NCI-H69 (cell line): ENCODE measurements at regions not wholly inside any gene's neighbourhood (a gene's known extent, or its start where the extent isn't known, plus 50 kb on each side); places are given as distances from the start of the nearest gene placed in this dataset.

ENCODE experiments used
- DNase-seq: peaks from one replicate; lab custom pipeline; 2025; lab: John Stamatoyannopoulos, UW

DNA sequence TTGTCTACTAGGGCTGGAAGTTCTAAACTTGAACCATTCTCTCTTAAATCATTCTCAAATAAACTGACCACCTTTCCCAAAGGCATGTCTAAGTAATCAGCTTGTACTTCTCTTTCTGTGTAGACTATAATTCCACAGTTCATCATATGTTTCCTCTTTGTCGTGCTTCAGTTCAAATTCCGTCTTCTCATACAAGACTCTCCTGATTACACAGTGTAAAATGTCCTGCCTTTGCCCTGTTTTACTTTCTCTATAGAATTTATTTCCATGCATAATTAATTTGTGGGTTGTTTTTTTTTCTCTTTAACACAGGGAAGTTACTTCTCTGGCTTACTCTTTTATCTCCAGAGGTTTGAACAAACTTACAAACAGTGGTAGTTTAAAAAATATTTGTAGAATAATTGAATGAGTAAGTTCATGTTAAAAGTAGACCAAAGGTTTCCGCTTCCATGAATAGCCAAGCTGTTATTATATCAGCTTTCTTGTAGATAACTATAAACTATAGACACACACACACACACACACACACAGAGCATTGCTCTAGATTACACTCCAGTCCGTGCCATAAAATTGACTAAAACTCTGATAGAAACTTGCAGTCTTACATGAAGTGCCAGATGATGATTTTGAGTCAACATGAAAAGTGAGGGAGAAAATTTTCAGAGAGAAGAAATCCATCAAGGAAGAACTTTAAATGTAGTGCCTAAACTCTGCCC is 119.0 kb downstream of the SUCNR1 start:
- DNase-seq = no peak

- DNase-seq = no peak
Measured at GRCh38 chr3:151995091-151995490, 121.6 kb downstream of the SUCNR1 start.

DNA sequence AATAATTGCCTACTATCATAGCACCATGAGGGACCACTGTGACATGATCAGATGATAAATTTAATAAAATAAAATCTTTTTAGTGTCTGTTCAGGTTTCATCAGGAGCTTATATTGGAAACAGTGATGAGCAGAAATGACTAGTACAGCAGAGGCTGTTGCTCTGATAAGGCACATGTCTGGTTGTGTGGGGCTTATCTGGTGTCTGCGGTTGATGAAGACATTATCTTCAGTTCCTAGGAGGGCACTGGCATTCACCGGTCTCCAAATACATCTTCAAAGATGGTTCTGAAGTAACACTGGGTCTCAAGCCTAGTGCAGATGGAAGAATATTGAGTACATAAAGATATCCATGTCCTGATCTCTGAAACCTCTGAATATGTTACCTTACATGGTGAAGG is 125.3 kb downstream of the SUCNR1 start:
- DNase-seq = no peak

DNA sequence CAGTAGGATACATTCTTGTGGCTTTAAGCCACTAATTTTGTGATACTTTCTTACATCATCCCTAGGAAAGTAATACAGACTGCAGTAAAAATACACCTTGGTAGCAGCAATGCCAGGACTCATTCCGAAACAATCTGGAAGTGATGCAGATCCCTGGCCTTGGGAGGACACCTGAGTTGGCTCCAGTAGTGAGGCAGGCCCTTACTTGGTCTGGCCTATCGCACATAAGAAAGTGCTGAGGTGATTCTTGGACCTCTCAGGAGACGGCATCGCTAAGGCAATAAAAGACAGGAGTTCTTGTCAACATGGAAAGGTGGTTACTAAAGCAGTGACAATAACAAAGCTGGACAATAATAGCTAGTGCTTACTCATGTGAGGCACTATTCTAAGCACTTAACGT is 126.5 kb downstream of the SUCNR1 start:
- DNase-seq = no peak

GRCh38 chr3:152011812-152012735 is 138.6 kb downstream of the SUCNR1 start:
- DNase-seq = no peak

DNA sequence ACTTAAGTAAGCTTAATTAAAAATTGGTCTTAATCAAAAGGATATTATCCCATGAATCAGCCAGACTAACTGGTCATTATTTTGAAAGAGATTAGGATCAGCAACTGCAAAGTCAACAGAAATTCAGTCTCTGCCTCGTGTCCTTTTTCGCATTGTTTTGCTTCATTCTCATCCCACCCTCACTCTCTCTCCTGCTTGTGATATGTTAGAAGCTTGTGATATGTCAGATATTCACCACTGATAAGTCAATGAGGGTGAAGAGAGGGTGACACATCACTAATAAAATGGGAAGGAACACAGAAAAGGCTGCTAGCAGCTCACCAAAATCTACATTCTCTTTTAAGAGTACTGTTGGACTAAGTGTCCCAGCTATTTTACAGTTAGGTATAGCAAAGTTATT is 146.1 kb downstream of the SUCNR1 start:
- peak; percentile 80 for DNase-seq

- DNase-seq = peak; percentile 2
Measured at GRCh38 chr3:152021951-152022461, 148.6 kb downstream of the SUCNR1 start.

DNA sequence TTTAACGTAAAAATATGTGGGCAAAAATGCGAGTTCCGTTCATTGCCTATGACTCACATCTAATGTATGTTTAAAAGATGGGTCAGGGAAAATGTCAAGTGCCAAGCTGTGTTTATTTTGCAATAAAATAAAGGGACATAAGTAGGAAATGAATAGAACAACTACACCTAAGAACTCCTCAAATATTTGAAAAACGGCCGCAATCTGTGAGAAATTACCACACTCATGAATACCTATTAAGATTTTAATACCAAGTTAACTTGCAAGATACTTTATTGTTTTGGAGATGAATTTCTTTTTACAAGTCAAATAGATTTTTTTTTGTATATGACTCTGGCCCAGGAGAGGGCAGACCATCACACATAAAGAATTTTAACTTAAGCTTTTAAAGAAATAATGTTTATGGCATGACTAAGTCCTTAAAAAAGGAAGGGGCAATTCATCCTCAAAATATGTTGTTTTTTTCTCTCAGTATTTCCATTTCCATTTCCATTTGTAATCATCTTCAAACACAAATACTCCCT is 152.7 kb downstream of the SUCNR1 start:
- peak; percentile 79 for DNase-seq

DNA sequence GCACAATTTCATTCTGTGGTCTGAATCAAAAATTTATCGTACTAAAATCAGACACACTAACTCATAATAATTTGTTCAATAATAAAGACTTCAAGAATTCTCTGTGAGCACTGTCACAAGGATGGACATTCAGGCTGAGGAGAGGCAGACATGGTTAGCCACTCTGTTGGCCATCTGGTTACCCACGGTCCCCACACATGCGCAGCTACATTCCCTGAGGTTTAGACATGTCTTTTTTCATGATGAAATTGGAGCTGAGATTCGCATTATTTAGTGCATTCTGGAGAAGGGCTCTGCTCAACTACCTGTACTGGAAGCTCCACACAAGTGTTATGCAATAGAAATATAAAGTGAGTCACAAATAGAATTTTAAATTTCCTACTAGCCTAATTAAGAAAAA is 156.9 kb downstream of the SUCNR1 start:
- DNase-seq = peak; percentile 1

DNA sequence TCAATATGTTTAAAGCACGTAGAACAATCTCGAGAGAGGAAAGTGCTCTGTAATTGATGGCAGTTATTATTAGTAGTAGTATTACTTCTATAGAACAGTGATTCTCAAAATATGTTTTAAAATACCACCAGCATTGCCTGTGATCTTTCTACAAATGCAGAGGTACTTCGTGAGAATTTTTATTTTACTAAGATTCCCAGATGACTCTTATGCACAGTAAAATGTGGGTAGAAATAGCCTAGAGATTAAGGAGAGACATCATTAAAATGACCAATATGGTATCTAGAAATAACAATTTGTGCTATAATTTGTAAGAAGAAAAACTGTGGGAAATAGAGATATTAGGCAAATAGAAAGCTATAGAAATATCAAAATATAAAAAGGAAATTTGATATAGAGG is 157.9 kb downstream of the SUCNR1 start:
- DNase-seq = no peak

- DNase-seq = no peak
Measured at GRCh38 chr3:152037297-152037696, 163.9 kb downstream of the SUCNR1 start.

GRCh38 chr3:152037953-152038352 is 164.5 kb downstream of the SUCNR1 start:
- DNase-seq = no peak

- no peak for DNase-seq
Measured at GRCh38 chr3:152038490-152038889, 165.0 kb downstream of the SUCNR1 start.

- no peak for DNase-seq
Measured at GRCh38 chr3:152039887-152040286, 166.4 kb downstream of the SUCNR1 start.

DNA sequence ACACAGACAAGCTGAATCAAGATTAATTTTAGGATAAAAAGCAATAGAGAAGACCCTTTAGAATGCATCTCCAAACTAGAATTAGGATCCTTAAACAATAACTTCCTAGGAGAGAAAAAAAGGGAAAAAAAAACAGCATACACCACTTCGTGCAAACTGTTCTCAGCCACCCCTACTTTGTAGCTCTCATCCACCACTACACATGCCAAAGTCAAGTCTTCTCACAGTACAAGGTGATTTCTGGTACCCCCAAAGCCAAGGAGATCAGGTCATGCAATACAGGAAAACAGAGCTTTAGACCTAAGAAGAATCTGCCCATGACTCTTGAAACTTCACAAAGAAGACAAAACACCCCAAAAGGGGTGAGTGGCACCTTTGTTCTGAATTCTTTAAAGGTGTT is 166.9 kb downstream of the SUCNR1 start:
- DNase-seq = no peak

- DNase-seq = no peak
Measured at GRCh38 chr3:152043620-152044019, 170.2 kb downstream of the SUCNR1 start.

DNA sequence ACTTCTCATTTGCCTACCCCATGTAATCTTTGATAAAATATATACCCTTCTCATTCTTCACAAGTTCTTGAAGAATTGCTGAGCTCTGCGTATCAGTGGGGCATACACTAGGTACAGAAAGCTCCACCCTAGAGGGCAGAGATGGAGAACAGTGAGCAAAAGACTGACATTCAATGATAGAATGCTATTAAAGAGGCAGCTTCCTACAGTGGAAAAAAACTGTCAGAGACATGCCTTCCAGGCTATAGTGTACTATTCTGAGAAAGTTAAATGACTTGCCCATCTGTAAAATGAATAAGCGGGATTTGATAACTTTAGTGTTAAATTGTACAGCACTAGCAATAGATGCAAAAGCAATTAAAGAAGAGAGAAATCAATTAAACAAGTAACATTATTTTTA is 172.8 kb downstream of the SUCNR1 start:
- no peak for DNase-seq

- no peak for DNase-seq
Measured at GRCh38 chr3:152047465-152047864, 174.0 kb downstream of the SUCNR1 start.

- DNase-seq = no peak
Measured at GRCh38 chr3:152048831-152049230, 175.4 kb downstream of the SUCNR1 start.

DNA sequence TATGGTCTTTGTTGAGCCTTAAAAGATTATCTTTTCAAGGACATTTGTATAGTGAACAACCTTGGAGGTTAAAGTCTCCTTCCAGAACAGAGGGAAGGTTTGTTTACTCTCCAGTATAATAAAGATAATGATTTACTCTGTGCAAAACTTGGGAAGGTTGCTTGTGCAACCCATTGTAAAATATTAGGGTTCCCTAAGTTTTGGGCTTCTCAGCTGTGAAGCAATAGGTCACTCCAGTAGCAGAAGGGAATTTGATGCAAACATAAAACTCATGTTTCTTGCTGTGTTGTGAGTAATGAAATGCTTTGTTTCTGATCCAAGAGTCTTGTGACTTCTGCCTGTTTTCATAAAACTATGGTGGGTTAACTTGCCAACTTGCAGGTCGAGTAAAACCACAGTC is 177.5 kb downstream of the SUCNR1 start:
- DNase-seq = no peak

DNA sequence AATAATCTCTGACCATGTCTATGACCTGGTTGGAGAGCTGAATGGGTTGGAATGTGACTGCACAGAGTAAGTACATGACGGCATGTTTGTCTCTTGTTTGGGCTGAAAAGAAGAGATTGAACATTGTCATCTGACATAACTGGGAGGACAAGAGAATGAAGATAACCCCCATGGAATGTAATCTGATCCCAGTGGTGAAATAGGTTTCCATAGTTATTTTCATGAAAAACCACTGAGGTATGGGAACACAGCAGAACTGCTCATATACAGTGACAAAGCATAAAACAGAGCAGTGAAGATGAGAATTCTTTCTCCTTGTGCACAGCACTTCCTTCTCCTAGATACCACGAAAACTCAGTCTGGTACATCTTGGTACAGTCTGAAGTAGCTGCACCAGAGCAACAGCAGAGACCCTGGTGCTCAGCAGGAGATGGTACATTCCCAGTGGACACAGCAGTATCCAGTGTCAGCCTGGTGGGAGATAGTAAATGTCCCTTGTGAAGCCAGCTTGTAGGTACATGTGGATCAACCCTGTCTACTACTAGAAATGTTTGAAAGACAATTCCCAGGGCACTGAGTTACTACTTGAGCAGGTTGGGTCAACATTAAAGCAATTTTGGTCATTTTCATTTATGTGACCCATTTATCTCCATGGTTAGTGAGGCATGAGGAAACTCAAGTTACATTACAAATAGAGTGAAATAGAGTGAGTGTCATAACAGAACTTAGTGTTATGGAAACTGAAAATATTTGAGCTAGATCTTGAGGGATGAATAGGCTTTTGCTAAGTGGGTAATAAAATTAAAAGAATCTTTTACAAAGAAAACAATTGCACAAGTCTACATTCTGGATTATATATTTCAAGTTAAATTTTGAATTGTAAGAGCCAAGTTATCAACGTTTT is 178.3 kb downstream of the SUCNR1 start:
- DNase-seq = peak; percentile 80

DNA sequence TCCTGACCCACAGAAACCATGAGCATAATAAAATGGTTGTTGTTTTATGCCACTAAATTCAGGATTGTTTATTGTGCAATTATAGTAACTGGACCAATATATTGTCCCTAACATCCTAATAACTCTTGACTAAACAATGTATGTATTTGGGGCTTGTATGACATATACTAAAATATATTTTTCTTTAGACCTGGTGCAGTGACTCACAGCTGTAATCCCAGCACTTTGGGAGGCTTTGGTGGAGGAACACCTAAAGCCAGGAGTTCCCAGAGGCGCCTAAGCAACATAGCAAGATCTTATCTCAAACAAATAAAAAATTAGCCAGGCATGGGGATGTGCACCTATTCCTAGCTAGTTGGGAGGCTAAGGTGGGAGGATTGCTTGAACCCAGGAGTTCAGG is 180.4 kb downstream of the SUCNR1 start:
- DNase-seq = no peak
